ENCODE measurements at regions not wholly inside any gene's neighbourhood (a gene's known extent, or its start where the extent isn't known, plus 50 kb on each side); places are given as distances from the start of the nearest gene placed in this dataset.

DNA sequence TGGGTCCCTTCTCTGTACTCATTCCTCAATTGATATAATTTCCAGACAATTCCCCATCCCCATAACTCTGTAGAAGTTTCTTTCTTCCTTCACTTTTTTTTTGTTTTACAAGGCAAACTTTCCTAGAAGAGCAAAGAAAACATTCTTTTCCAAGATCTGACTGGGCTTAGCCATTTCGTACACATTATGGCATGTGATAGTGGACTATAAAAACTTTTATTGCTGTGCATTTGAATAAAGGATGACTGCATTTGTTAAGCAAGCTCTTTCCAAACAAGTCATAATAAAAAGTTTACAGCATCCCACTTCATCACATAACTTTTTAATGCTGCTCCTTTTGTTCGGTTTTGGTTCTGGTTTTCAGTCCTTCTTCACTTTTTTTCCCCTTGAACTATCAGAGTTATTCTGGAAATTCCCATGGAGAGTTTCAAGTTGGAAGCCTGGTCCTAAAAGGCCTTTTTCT is 231.0 kb upstream of the HMGA2 start:
- TF ChIP-seq TAF1 (IDR thresholded peaks at IDR 0.05; ENCODE audit: low read depth) (no peak), EP300 (IDR thresholded peaks at IDR 0.05; ENCODE audit: borderline replicate concordance) (no peak), CEBPB (IDR thresholded peaks at IDR 0.05) (no peak), NFIC (IDR thresholded peaks at IDR 0.05) (no peak), TCF12 (IDR thresholded peaks at IDR 0.05; ENCODE audit: low read depth) (no peak), ZBTB7A (IDR thresholded peaks at IDR 0.05; ENCODE audit: low read depth) (no peak), YY1 (IDR thresholded peaks at IDR 0.05; ENCODE audit: low read depth) (no peak)
- TF ChIP-seq, protein P1, sequence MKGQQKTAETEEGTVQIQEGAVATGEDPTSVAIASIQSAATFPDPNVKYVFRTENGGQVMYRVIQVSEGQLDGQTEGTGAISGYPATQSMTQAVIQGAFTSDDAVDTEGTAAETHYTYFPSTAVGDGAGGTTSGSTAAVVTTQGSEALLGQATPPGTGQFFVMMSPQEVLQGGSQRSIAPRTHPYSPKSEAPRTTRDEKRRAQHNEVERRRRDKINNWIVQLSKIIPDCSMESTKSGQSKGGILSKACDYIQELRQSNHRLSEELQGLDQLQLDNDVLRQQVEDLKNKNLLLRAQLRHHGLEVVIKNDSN (IDR thresholded peaks at IDR 0.05), result no peak
- TF ChIP-seq, protein P2, sequence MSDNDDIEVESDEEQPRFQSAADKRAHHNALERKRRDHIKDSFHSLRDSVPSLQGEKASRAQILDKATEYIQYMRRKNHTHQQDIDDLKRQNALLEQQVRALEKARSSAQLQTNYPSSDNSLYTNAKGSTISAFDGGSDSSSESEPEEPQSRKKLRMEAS (IDR thresholded peaks at IDR 0.05), result no peak

DNA sequence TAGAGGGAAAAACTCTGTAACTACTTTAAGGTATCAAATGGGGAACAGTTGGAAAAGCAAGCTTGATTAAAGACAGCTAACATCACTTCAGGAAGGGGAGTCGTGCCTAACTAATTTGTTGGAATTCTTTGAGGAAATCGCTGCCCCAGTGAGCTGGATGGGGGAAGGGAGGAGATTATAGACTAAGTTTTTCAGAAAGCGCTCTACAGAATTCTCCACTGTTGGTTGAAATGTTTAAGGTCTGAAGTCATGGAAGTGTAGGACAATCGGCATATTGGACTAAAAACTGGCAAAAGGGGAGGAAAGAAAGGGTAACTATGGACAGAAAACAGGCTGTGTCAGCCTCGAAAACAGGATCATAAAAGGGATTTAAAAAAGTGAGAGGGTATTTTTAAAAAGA is 229.9 kb upstream of the HMGA2 start:
- TF ChIP-seq EP300 (IDR thresholded peaks at IDR 0.05; ENCODE audit: borderline replicate concordance) (no peak), TAF1 (IDR thresholded peaks at IDR 0.05; ENCODE audit: low read depth) (no peak)
- TF ChIP-seq, protein P1 (IDR thresholded peaks at IDR 0.05), result no peak
- TF ChIP-seq, protein P2 (IDR thresholded peaks at IDR 0.05), result no peak

- TF ChIP-seq ZBTB7A (IDR thresholded peaks at IDR 0.05; ENCODE audit: low read depth) (no peak), TCF12 (IDR thresholded peaks at IDR 0.05; ENCODE audit: low read depth) (no peak), YY1 (IDR thresholded peaks at IDR 0.05; ENCODE audit: low read depth) (no peak), CEBPB (IDR thresholded peaks at IDR 0.05) (no peak), TEAD4 (IDR thresholded peaks at IDR 0.05) (no peak), TAF1 (IDR thresholded peaks at IDR 0.05; ENCODE audit: low read depth) (no peak), FOXM1 (IDR thresholded peaks at IDR 0.05; ENCODE audit: borderline replicate concordance, low read depth) (no peak), EP300 (IDR thresholded peaks at IDR 0.05; ENCODE audit: borderline replicate concordance) (no peak), EGR1 (IDR thresholded peaks at IDR 0.05) (no peak), NFIC (IDR thresholded peaks at IDR 0.05) (no peak), CREB1 (IDR thresholded peaks at IDR 0.05; ENCODE audit: low read depth) (no peak), RAD21 (IDR thresholded peaks at IDR 0.05; ENCODE audit: low read depth) (no peak; the same call in 1 of the 2 replicates), REST (IDR thresholded peaks at IDR 0.05; ENCODE audit: low read depth) (no peak)
- TF ChIP-seq, protein P2 (IDR thresholded peaks at IDR 0.05), result no peak
- TF ChIP-seq, protein P1 (IDR thresholded peaks at IDR 0.05), result no peak
Measured at GRCh38 chr12:65595016-65595560, 229.2 kb upstream of the HMGA2 start.

DNA sequence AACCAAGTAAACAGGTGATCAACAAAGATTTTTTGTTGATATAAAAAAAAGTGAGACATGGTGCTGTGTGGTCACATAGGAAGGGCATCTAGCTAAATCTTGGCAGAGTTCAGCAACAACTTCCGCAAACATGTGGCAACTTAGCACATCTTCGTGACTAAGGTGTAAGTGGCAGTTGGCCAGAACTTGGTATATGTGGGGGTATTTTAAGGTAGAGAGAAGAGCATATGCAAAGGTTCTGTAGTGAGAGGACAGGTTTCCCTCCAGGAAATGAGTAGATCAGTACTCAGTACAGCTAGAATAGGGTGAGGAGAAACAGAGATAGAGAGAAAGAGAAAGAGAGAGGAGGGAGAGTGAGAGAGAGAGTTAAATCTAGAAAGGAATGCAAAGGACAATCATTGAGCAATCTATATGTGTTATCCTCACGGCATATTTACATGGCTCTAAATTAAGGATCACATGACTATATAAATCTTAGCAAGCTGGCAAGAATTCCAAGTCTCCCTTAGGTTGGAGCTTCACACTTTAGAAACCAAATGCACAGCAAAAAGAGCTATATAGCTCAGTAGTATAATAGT is 227.7 kb upstream of the HMGA2 start:
- peak; percentile 10; the same call in 1 of the 2 replicates for TF ChIP-seq TEAD4 (IDR thresholded peaks at IDR 0.05)
- no peak for TF ChIP-seq EP300 (IDR thresholded peaks at IDR 0.05; ENCODE audit: borderline replicate concordance)
- TF ChIP-seq ZBTB7A (IDR thresholded peaks at IDR 0.05; ENCODE audit: low read depth), result no peak
- TF ChIP-seq NFIC (IDR thresholded peaks at IDR 0.05), result peak; percentile 9; the same call in 1 of the 2 replicates
- no peak for TF ChIP-seq REST (IDR thresholded peaks at IDR 0.05; ENCODE audit: low read depth)
- no peak for TF ChIP-seq EGR1 (IDR thresholded peaks at IDR 0.05)
- no peak for TF ChIP-seq FOXM1 (IDR thresholded peaks at IDR 0.05; ENCODE audit: borderline replicate concordance, low read depth)
- TF ChIP-seq YY1 (IDR thresholded peaks at IDR 0.05; ENCODE audit: low read depth), result no peak
- no peak for TF ChIP-seq TAF1 (IDR thresholded peaks at IDR 0.05; ENCODE audit: low read depth)
- peak; percentile 81 for TF ChIP-seq CEBPB (IDR thresholded peaks at IDR 0.05)
- TF ChIP-seq CREB1 (IDR thresholded peaks at IDR 0.05; ENCODE audit: low read depth), result no peak
- no peak for TF ChIP-seq RAD21 (IDR thresholded peaks at IDR 0.05; ENCODE audit: low read depth)
- TF ChIP-seq, protein P2 (IDR thresholded peaks at IDR 0.05), result 0 out of 2 replicates have a peak, but pooled peaks have one; percentile 11
- TF ChIP-seq, protein P1 (IDR thresholded peaks at IDR 0.05), result peak; percentile 72

Measured in Ishikawa (cell line).